ENCODE measurements at regions not wholly inside any gene's neighbourhood (a gene's known extent, or its start where the extent isn't known, plus 50 kb on each side); places are given as distances from the start of the nearest gene placed in this dataset.

DNA sequence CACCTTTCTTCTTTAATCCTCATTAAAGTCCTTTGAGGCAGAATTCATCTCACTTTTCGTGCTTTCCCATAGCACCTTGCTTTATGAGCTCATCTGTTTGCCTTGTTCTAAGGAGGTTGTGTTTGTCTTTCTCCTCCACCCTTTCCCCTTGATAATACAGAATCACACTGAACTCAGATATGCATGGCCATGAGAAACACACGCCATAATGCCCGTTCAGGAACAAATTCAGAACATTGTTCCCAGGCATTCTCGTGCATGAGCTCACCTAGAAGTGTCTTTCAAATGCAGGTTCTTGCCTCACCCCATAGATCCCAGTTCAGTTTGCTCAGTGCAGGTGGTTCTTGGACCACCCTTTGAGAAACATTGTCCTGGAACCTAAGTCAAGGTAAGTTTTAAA lies 71.1 kb downstream of the TMEM114 start:
- H3K36me3 ChIP-seq (ENCODE audit: control insufficient read depth, low read depth, low read length), result no peaks in the 10 kb centered on the region
- H3K27ac ChIP-seq (ENCODE audit: low read length), result no peak overlapping the region
- H3K9me3 ChIP-seq (ENCODE audit: control insufficient read depth, low read depth, low read length), result no peaks in the 10 kb centered on the region
- H3K9ac ChIP-seq (ENCODE audit: low read length), result no peak overlapping the region
- H3K4me1 ChIP-seq (ENCODE audit: control insufficient read depth, low read depth, low read length), result no peaks in the 10 kb centered on the region
- H3K27me3 ChIP-seq (ENCODE audit: control insufficient read depth, insufficient read depth, low read length), result no peaks in the 10 kb centered on the region
- H3K4me3 ChIP-seq (ENCODE audit: low read length), result no peak overlapping the region

- no peak overlapping the region for H3K4me3 ChIP-seq (ENCODE audit: low read length)
- H3K4me1 ChIP-seq (ENCODE audit: control insufficient read depth, low read depth, low read length), result no peaks in the 10 kb centered on the region
- H3K27ac ChIP-seq (ENCODE audit: low read length), result no peak overlapping the region
- no peaks in the 10 kb centered on the region for H3K27me3 ChIP-seq (ENCODE audit: control insufficient read depth, insufficient read depth, low read length)
- no peaks in the 10 kb centered on the region for H3K9me3 ChIP-seq (ENCODE audit: control insufficient read depth, low read depth, low read length)
- H3K9ac ChIP-seq (ENCODE audit: low read length), result no peak overlapping the region
- H3K36me3 ChIP-seq (ENCODE audit: control insufficient read depth, low read depth, low read length), result no peaks in the 10 kb centered on the region
These were observed 73.0 kb downstream of the TMEM114 start for GRCh38 chr16:8517280-8517679.

DNA sequence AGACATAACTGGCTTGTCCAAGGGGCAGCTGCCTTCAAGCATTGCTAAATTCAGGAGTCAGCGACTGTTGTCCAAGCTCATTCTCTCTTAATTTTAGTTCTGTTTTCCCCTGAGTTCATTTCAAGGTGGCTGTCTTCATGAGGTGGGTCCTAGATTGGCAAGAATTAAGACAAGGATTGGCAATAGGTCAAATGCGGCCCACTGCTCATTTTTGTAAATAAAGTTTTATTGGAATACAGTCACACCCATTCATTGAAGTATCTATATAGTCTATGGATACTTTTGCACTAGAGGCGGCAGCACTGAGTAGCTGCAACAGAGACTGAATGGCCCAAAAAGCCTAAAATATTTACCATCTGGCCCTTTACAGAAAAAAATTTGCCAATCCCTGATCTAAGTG lies 73.8 kb downstream of the TMEM114 start:
- Histone ChIP-seq H3K4me3 (ENCODE audit: low read length) (no peak overlapping the region), H3K9ac (ENCODE audit: low read length) (no peak overlapping the region), H3K9me3 (ENCODE audit: control insufficient read depth, low read depth, low read length) (no peaks in the 10 kb centered on the region), H3K4me1 (ENCODE audit: control insufficient read depth, low read depth, low read length) (no peaks in the 10 kb centered on the region), H3K27me3 (ENCODE audit: control insufficient read depth, insufficient read depth, low read length) (no peaks in the 10 kb centered on the region), H3K36me3 (ENCODE audit: control insufficient read depth, low read depth, low read length) (no peaks in the 10 kb centered on the region), H3K27ac (ENCODE audit: low read length) (no peak overlapping the region)

DNA sequence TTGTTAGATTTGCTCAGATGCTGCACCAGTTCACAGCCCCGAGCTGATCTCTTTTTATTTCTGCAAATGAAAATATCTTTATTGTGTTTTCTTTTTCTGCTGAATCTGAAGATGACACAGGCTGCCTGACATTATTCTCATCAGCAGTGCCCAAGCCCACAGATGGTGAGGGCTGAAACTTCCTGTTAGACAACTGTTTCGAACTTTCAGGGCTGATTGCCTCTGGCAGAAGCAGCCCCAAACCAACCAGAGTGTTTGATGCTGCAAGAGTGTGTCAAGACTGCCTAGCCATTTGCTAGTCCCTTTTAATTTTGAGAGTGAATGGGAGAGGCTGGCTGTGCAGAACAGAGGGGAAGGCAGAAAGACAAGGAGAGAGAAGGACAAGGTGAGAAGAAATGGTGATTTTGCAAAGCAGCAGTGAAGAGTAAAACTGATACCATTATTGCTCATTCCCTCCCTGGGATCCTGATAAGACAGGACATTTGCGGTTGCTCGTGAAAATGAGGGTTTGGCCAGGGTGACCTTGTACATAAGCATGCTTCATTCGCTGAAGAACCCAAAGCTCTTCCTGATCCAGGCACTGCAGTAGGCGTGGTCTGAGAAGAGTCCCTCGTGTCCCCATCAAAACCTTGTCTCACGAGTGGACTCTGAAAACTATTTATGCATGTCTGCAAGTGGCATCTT lies 77.2 kb downstream of the TMEM114 start:
- H3K4me1 ChIP-seq (ENCODE audit: control insufficient read depth, low read depth, low read length), result no peaks in the 10 kb centered on the region
- H3K4me3 ChIP-seq (ENCODE audit: low read length), result no peak overlapping the region
- no peak overlapping the region for H3K27ac ChIP-seq (ENCODE audit: low read length)
- H3K36me3 ChIP-seq (ENCODE audit: control insufficient read depth, low read depth, low read length), result no peaks in the 10 kb centered on the region
- no peaks in the 10 kb centered on the region for H3K9me3 ChIP-seq (ENCODE audit: control insufficient read depth, low read depth, low read length)
- no peak overlapping the region for H3K9ac ChIP-seq (ENCODE audit: low read length)
- peaks cover 11% of the 10 kb centered on the region for H3K27me3 ChIP-seq (ENCODE audit: control insufficient read depth, insufficient read depth, low read length)

DNA sequence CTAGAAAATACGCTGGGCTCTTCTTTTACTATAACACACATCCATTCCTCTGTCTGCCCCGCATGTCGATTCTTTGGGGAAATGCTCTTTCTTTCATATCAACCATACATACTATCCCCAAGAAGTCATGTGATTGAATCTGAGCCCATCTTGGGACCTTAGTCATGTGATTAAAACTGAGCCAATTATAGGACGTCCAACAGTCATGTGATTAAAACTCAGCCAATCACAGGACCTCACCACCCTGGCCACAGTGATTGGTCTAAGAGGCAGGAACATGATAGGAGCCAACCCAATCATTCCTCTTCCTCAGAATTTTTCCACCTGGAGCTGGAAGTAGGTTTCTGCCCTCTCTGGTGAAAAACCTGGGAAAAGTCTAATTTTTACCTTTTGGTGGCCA lies 78.8 kb downstream of the TMEM114 start:
- H3K27ac ChIP-seq (ENCODE audit: low read length), result no peak overlapping the region
- no peak overlapping the region for H3K4me3 ChIP-seq (ENCODE audit: low read length)
- H3K27me3 ChIP-seq (ENCODE audit: control insufficient read depth, insufficient read depth, low read length), result peaks cover 28% of the 10 kb centered on the region
- no peaks in the 10 kb centered on the region for H3K4me1 ChIP-seq (ENCODE audit: control insufficient read depth, low read depth, low read length)
- no peaks in the 10 kb centered on the region for H3K9me3 ChIP-seq (ENCODE audit: control insufficient read depth, low read depth, low read length)
- no peaks in the 10 kb centered on the region for H3K36me3 ChIP-seq (ENCODE audit: control insufficient read depth, low read depth, low read length)
- no peak overlapping the region for H3K9ac ChIP-seq (ENCODE audit: low read length)

- H3K27me3 ChIP-seq (ENCODE audit: control insufficient read depth, insufficient read depth, low read length), result peaks cover 41% of the 10 kb centered on the region
These were observed 80.2 kb downstream of the TMEM114 start for GRCh38 chr16:8510160-8510559.

GRCh38 chr16:8505327-8505991 lies 84.9 kb downstream of the TMEM114 start:
- H3K27me3 ChIP-seq (ENCODE audit: control insufficient read depth, insufficient read depth, low read length), result peaks cover 60% of the 10 kb centered on the region

More at GRCh38 chr16:8510160-8510559, 80.2 kb downstream of the TMEM114 start:
- H3K36me3 ChIP-seq (ENCODE audit: control insufficient read depth, low read depth, low read length), result no peaks in the 10 kb centered on the region
- peaks cover 7% of the 10 kb centered on the region for H3K4me1 ChIP-seq (ENCODE audit: control insufficient read depth, low read depth, low read length)
- H3K9ac ChIP-seq (ENCODE audit: low read length), result no peak overlapping the region
- no peaks in the 10 kb centered on the region for H3K9me3 ChIP-seq (ENCODE audit: control insufficient read depth, low read depth, low read length)
- H3K27ac ChIP-seq (ENCODE audit: low read length), result no peak overlapping the region
- H3K4me3 ChIP-seq (ENCODE audit: low read length), result no peak overlapping the region

GRCh38 chr16:8502446-8502845 lies 87.9 kb downstream of the TMEM114 start:
- Histone ChIP-seq H3K9me3 (ENCODE audit: control insufficient read depth, low read depth, low read length) (no peaks in the 10 kb centered on the region), H3K36me3 (ENCODE audit: control insufficient read depth, low read depth, low read length) (no peaks in the 10 kb centered on the region), H3K27ac (ENCODE audit: low read length) (no peak overlapping the region), H3K9ac (ENCODE audit: low read length) (no peak overlapping the region), H3K4me1 (ENCODE audit: control insufficient read depth, low read depth, low read length) (peaks cover 7% of the 10 kb centered on the region), H3K27me3 (ENCODE audit: control insufficient read depth, insufficient read depth, low read length) (peaks cover 43% of the 10 kb centered on the region), H3K4me3 (ENCODE audit: low read length) (no peak overlapping the region)

More at GRCh38 chr16:8505327-8505991, 84.9 kb downstream of the TMEM114 start:
- H3K9ac ChIP-seq (ENCODE audit: low read length), result no peak overlapping the region
- H3K27ac ChIP-seq (ENCODE audit: low read length), result no peak overlapping the region
- H3K4me3 ChIP-seq (ENCODE audit: low read length), result no peak overlapping the region
- peaks cover 7% of the 10 kb centered on the region for H3K4me1 ChIP-seq (ENCODE audit: control insufficient read depth, low read depth, low read length)
- no peaks in the 10 kb centered on the region for H3K9me3 ChIP-seq (ENCODE audit: control insufficient read depth, low read depth, low read length)
- no peaks in the 10 kb centered on the region for H3K36me3 ChIP-seq (ENCODE audit: control insufficient read depth, low read depth, low read length)

DNA sequence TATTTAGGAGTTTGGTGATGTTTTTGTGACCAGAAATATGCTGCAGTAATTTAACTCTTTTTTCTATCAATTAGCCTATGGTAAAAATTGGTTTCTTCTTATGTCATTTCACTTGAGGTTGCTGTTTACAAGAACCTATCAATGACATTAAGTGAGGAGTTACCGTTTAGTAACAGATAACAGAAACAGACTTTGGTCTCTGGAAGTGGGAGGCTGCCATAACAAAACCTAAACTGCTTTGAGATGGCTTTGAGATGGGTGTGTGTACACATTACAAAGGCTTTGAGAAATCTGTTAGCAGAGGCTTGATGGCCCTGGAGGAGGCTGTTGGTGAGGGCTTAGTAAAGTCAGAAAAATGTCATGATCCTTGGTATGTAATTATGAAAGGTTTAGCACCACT lies 90.0 kb downstream of the TMEM114 start:
- Histone ChIP-seq H3K27ac (ENCODE audit: low read length) (no peak overlapping the region), H3K36me3 (ENCODE audit: control insufficient read depth, low read depth, low read length) (no peaks in the 10 kb centered on the region), H3K9me3 (ENCODE audit: control insufficient read depth, low read depth, low read length) (no peaks in the 10 kb centered on the region), H3K4me1 (ENCODE audit: control insufficient read depth, low read depth, low read length) (peaks cover under 1% of the 10 kb centered on the region), H3K27me3 (ENCODE audit: control insufficient read depth, insufficient read depth, low read length) (peaks cover 22% of the 10 kb centered on the region), H3K4me3 (ENCODE audit: low read length) (no peak overlapping the region), H3K9ac (ENCODE audit: low read length) (no peak overlapping the region)

DNA sequence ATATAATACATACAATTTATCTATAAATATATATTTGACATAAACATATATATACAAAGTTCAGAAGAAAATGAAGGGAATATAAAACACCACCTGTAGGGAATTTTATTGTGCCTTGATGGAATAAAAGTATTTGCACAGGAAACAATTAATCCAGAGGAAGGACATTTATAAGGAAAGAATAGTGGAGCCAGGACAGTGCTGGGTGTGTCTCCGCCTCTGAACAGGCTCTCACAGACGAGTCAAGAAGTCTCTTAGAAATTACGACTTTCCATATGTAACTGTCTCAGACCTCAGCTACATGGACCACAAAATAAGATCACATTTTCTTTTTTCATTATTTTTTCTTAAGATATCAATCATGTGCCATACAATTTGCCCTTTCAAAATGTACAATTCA lies 93.9 kb downstream of the TMEM114 start:
- Histone ChIP-seq H3K27ac (ENCODE audit: low read length) (no peak overlapping the region), H3K4me3 (ENCODE audit: low read length) (no peak overlapping the region), H3K4me1 (ENCODE audit: control insufficient read depth, low read depth, low read length) (peaks cover 11% of the 10 kb centered on the region), H3K27me3 (ENCODE audit: control insufficient read depth, insufficient read depth, low read length) (no peaks in the 10 kb centered on the region), H3K36me3 (ENCODE audit: control insufficient read depth, low read depth, low read length) (no peaks in the 10 kb centered on the region), H3K9me3 (ENCODE audit: control insufficient read depth, low read depth, low read length) (no peaks in the 10 kb centered on the region), H3K9ac (ENCODE audit: low read length) (no peak overlapping the region)

- Histone ChIP-seq H3K4me1 (ENCODE audit: control insufficient read depth, low read depth, low read length) (peaks cover 11% of the 10 kb centered on the region), H3K9me3 (ENCODE audit: control insufficient read depth, low read depth, low read length) (no peaks in the 10 kb centered on the region), H3K27me3 (ENCODE audit: control insufficient read depth, insufficient read depth, low read length) (no peaks in the 10 kb centered on the region)
These were observed 96.3 kb downstream of the TMEM114 start for GRCh38 chr16:8493972-8494371.

GRCh38 chr16:8492690-8493089 lies 97.6 kb downstream of the TMEM114 start:
- H3K4me1 ChIP-seq (ENCODE audit: control insufficient read depth, low read depth, low read length), result peaks cover 11% of the 10 kb centered on the region
- no peaks in the 10 kb centered on the region for H3K36me3 ChIP-seq (ENCODE audit: control insufficient read depth, low read depth, low read length)
- no peaks in the 10 kb centered on the region for H3K27me3 ChIP-seq (ENCODE audit: control insufficient read depth, insufficient read depth, low read length)

More at GRCh38 chr16:8493972-8494371, 96.3 kb downstream of the TMEM114 start:
- no peak overlapping the region for H3K27ac ChIP-seq (ENCODE audit: low read length)
- H3K9ac ChIP-seq (ENCODE audit: low read length), result no peak overlapping the region
- no peak overlapping the region for H3K4me3 ChIP-seq (ENCODE audit: low read length)
- no peaks in the 10 kb centered on the region for H3K36me3 ChIP-seq (ENCODE audit: control insufficient read depth, low read depth, low read length)

More at GRCh38 chr16:8492690-8493089, 97.6 kb downstream of the TMEM114 start:
- Histone ChIP-seq H3K4me3 (ENCODE audit: low read length) (no peak overlapping the region), H3K27ac (ENCODE audit: low read length) (no peak overlapping the region), H3K9ac (ENCODE audit: low read length) (no peak overlapping the region), H3K9me3 (ENCODE audit: control insufficient read depth, low read depth, low read length) (no peaks in the 10 kb centered on the region)

All from iPS-18a (cell line).